Adrenal gland (tissue), 9 donors: ENCODE measurements at regions not wholly inside any gene's neighbourhood (a gene's known extent, or its start where the extent isn't known, plus 50 kb on each side); places are given as distances from the start of the nearest gene placed in this dataset.

ENCODE experiments used
- DNase-seq, 7 donors: peaks; one replicate each; pipeline ENCODE4 v3.0.0-alpha.2; 2019 to 2020
- H3K27ac ChIP-seq, 5 donors: fragments of 200-600 bp; sonication (generic) in 4 of 5; 1 replicate in 3 of 5; 2 replicates in 2 of 5; pipeline versions ENCODE4 v1.5.1 to v1.8.0; 2016 to 2020; ENCODE audit warnings: mild to moderate bottlenecking in 1 of 5
- H3K27me3 ChIP-seq: fragments of 200-600 bp; 2 replicates; pipeline ENCODE4 v1.8.0; 2021
- H3K36me3 ChIP-seq, 2 donors: fragments of 200-600 bp; replicated peaks in 1 of 2; 1 replicate in 1 of 2; 2 replicates in 1 of 2; pipeline versions ENCODE4 v1.5.1 to v1.8.0; 2018 to 2022
- H3K4me1 ChIP-seq, 2 donors: fragments of 200-600 bp; replicated peaks in 1 of 2; 1 replicate in 1 of 2; 2 replicates in 1 of 2; pipeline versions ENCODE4 v1.5.1 to v1.8.0; 2018 to 2021
- H3K4me3 ChIP-seq, 4 donors: fragments of 200-600 bp; sonication (generic) in 3 of 4; one replicate each; pipeline ENCODE4 v1.5.1; 2016 to 2018
- H3K9me3 ChIP-seq, 3 donors: fragments of 200-600 bp; sonication (generic) in 1 of 3; replicated peaks in 1 of 3; 1 replicate in 2 of 3; 2 replicates in 1 of 3; pipeline versions ENCODE4 v1.5.1 to v1.8.0; 2016 to 2021
- CTCF ChIP-seq, 6 experiments: fragments of 450-650 bp in 4 of 6; fragments of 200-600 bp in 2 of 6; sonication (generic) in 1 of 6; IDR thresholded peaks; 1 replicate in 5 of 6; 2 replicates in 1 of 6; pipeline versions ENCODE4 v1.5.1 to v1.8.0; 2016 to 2021; ENCODE audit warnings: antibody characterized with exemption in 6 of 6, mild to moderate bottlenecking in 2 of 6, moderate library complexity in 1 of 6
- POLR2A ChIP-seq, 2 donors: fragments of 450-650 bp; IDR thresholded peaks; one replicate each; pipeline ENCODE4 v1.6.1; 2017; ENCODE audit warnings: antibody characterized with exemption in 2 of 2, mild to moderate bottlenecking in 2 of 2, moderate library complexity in 1 of 2
- WGBS, 4 donors: extraction: QIAGEN DNeasy Blood & Tissue Kit in 2 of 4; methylation state at CpG; one replicate each; pipeline versions ENCODE4 v1.1.5 to v1.1.7; 2013 to 2017; 5-methylcytosine and 5-hydroxymethylcytosine counted together
- intact Hi-C, 2 donors: fragments of 100-400 bp; cut with DNase I; formaldehyde crosslinking; loops; one replicate each; pipeline versions ENCODE4 v1.14.1 to v1.15.0; 2022 to 2023
- donor health status: healthy with polysubstance abuse.
- donor health status: Bipolar disorder and iron deficiency.
- donor health status: DM: yes; HTN: yes; CAD: no.
- donor health status: DM: no; HTN: no; CAD: no.
- donor health status: DM: no; HTN: no; CAD: no.

- H3K27me3 ChIP-seq, result no peaks in the 10 kb centered on the region
- no peaks in the 10 kb centered on the region for H3K9me3 ChIP-seq
- DNase-seq, result no peak
- intact Hi-C loops, result no loop called here
- H3K4me1 ChIP-seq, result no peaks in the 10 kb centered on the region
- TF ChIP-seq POLR2A (IDR thresholded peaks at IDR 0.05) (no peak), CTCF (IDR thresholded peaks at IDR 0.05) (no peak)
- no peak overlapping the region for H3K4me3 ChIP-seq
- 65 to 74% (median 70%) methylated on average over 5 of the region's 5 CpGs for WGBS, 4 donors
- no peak overlapping the region for H3K27ac ChIP-seq
- no peaks in the 10 kb centered on the region for H3K36me3 ChIP-seq
These were observed 506.4 kb upstream of the THBS1 start for GRCh38 chr15:39074341-39074985.

- Histone ChIP-seq H3K27me3 (no peaks in the 10 kb centered on the region), H3K27ac (no peak overlapping the region), H3K4me1 (no peaks in the 10 kb centered on the region), H3K36me3 (no peaks in the 10 kb centered on the region), H3K4me3 (no peak overlapping the region), H3K9me3 (no peaks in the 10 kb centered on the region)
- DNase-seq, result no peak
- intact Hi-C loops, result no loop called here
- TF ChIP-seq CTCF (IDR thresholded peaks at IDR 0.05) (no peak), POLR2A (IDR thresholded peaks at IDR 0.05) (no peak)
- WGBS, 4 donors, result 35 to 51% (median 43%) methylated on average over 3 of the region's 3 CpGs
These were observed 505.6 kb upstream of the THBS1 start for GRCh38 chr15:39075311-39075710.

- Histone ChIP-seq H3K4me1 (no peaks in the 10 kb centered on the region), H3K27ac (no peak overlapping the region), H3K36me3 (no peaks in the 10 kb centered on the region), H3K9me3 (no peaks in the 10 kb centered on the region), H3K4me3 (no peak overlapping the region), H3K27me3 (no peaks in the 10 kb centered on the region)
- intact Hi-C loops, result no loop called here
- 66 to 85% (median 73%) methylated on average over 7 of the region's 7 CpGs for WGBS, 4 donors
- no peak for DNase-seq
- no peak for TF ChIP-seq POLR2A (IDR thresholded peaks at IDR 0.05)
- TF ChIP-seq CTCF (IDR thresholded peaks at IDR 0.05), result no peak
These were observed 505.0 kb upstream of the THBS1 start for GRCh38 chr15:39075756-39076341.

- Histone ChIP-seq H3K9me3 (no peaks in the 10 kb centered on the region), H3K27ac (no peak overlapping the region), H3K36me3 (no peaks in the 10 kb centered on the region), H3K27me3 (no peaks in the 10 kb centered on the region), H3K4me3 (no peak overlapping the region), H3K4me1 (no peaks in the 10 kb centered on the region)
- TF ChIP-seq POLR2A (IDR thresholded peaks at IDR 0.05) (no peak), CTCF (IDR thresholded peaks at IDR 0.05) (no peak)
- DNase-seq, result no peak
- 81 to 96% (median 89%) methylated on average over 3 of the region's 3 CpGs for WGBS, 4 donors
- intact Hi-C loops, result no loop called here
These were observed 502.9 kb upstream of the THBS1 start for GRCh38 chr15:39078026-39078425.
